Neuronal stem cell (in vitro differentiated cells): ENCODE measurements at regions not wholly inside any gene's neighbourhood (a gene's known extent, or its start where the extent isn't known, plus 50 kb on each side); places are given as distances from the start of the nearest gene placed in this dataset.
A peak's percentile ranks its signal among the peaks of the same experiment; 100 is the strongest.

ENCODE experiments used
- DNase-seq: peaks from one replicate; pipeline ENCODE4 v3.0.0-alpha.2; 2013; ENCODE audit warnings: low spot score
- H2AFZ ChIP-seq: one replicate; pipeline ENCODE4 v1.6.1; 2013; ENCODE audit warnings: mild to moderate bottlenecking, low read length, inconsistent platforms
- H2AK5ac ChIP-seq: 2 replicates; pipeline ENCODE4 v1.6.1; 2013; ENCODE audit warnings: low read depth, mild to moderate bottlenecking, inconsistent platforms, low read length, moderate library complexity, mixed read lengths
- H2BK120ac ChIP-seq: 2 replicates; pipeline ENCODE4 v1.6.1; 2013; ENCODE audit warnings: low read depth, mild to moderate bottlenecking, inconsistent platforms, low read length, moderate library complexity, mixed read lengths
- H2BK12ac ChIP-seq: one replicate; pipeline ENCODE4 v1.6.1; 2013; ENCODE audit warnings: low read length, inconsistent platforms
- H2BK15ac ChIP-seq: 2 replicates; pipeline ENCODE4 v1.6.1; 2013; ENCODE audit warnings: mild to moderate bottlenecking, low read length, inconsistent platforms, mixed read lengths
- H2BK5ac ChIP-seq: one replicate; pipeline ENCODE4 v1.6.1; 2013; ENCODE audit warnings: inconsistent platforms, mild to moderate bottlenecking, low read length, moderate library complexity
- H3K14ac ChIP-seq: one replicate; pipeline ENCODE4 v1.6.1; 2013; ENCODE audit warnings: low read length, inconsistent platforms
- H3K18ac ChIP-seq: 2 replicates; pipeline ENCODE4 v1.6.1; 2013; ENCODE audit warnings: low read length, inconsistent platforms
- H3K23ac ChIP-seq: 2 replicates; pipeline ENCODE4 v1.6.1; 2013; ENCODE audit warnings: low read depth, mild to moderate bottlenecking, mixed read lengths, low read length, inconsistent platforms; ENCODE audit not compliant: poor library complexity
- H3K27ac ChIP-seq: replicated peaks from 3 replicates; pipeline ENCODE4 v1.5.1; 2013; ENCODE audit warnings: low read length, inconsistent platforms
- H3K27me3 ChIP-seq, 3 experiments: 2 replicates each; pipeline ENCODE4 v1.6.1; 2013; ENCODE audit warnings: low read length in 3 of 3, mild to moderate bottlenecking in 2 of 3, inconsistent platforms in 1 of 3, low read depth in 1 of 3, mixed read lengths in 1 of 3, moderate library complexity in 1 of 3; ENCODE audit not compliant: control insufficient read depth in 3 of 3, insufficient read depth in 3 of 3
- H3K36me3 ChIP-seq, 2 donors: replicated peaks in 1 of 2; 2 replicates each; pipeline ENCODE4 v1.6.1; 2013; ENCODE audit warnings: low read length in 2 of 2; ENCODE audit not compliant: control insufficient read depth in 2 of 2, insufficient read depth in 2 of 2
- H3K4ac ChIP-seq: 2 replicates; pipeline ENCODE4 v1.6.1; 2013; ENCODE audit warnings: inconsistent platforms, mild to moderate bottlenecking, low read length, moderate library complexity
- H3K4me1 ChIP-seq, 2 donors: 1 replicate in 1 of 2; 2 replicates in 1 of 2; pipeline ENCODE4 v1.6.1; 2013; ENCODE audit warnings: low read length in 2 of 2, low read depth in 1 of 2; ENCODE audit not compliant: control insufficient read depth in 2 of 2, insufficient read depth in 1 of 2
- H3K4me2 ChIP-seq: one replicate; pipeline ENCODE4 v1.6.1; 2013; ENCODE audit warnings: mild to moderate bottlenecking, low read length, inconsistent platforms; ENCODE audit not compliant: insufficient read depth, poor library complexity, severe bottlenecking
- H3K4me3 ChIP-seq, 2 donors: 2 replicates each; pipeline ENCODE4 v1.5.1; 2013; ENCODE audit warnings: low read length in 2 of 2, mild to moderate bottlenecking in 2 of 2, inconsistent platforms in 1 of 2, moderate library complexity in 1 of 2
- H3K79me1 ChIP-seq: one replicate; pipeline ENCODE4 v1.6.1; 2013; ENCODE audit warnings: low read depth, mild to moderate bottlenecking, inconsistent platforms, low read length, moderate library complexity
- H3K9ac ChIP-seq: one replicate; pipeline ENCODE4 v1.6.1; 2013; ENCODE audit warnings: mild to moderate bottlenecking, low read depth, low read length, inconsistent platforms; ENCODE audit not compliant: poor library complexity
- H3K9me3 ChIP-seq, 2 donors: replicated peaks in 1 of 2; 2 replicates each; pipeline versions ENCODE3 to v1.6.1; 2013; ENCODE audit warnings: low read length in 2 of 2, mild to moderate bottlenecking in 2 of 2, inconsistent platforms in 1 of 2, low read depth in 1 of 2, mixed read lengths in 1 of 2, moderate library complexity in 1 of 2; ENCODE audit not compliant: control insufficient read depth in 2 of 2, insufficient read depth in 1 of 2
- H4K8ac ChIP-seq: one replicate; pipeline ENCODE4 v1.6.1; 2013; ENCODE audit warnings: low read depth, mild to moderate bottlenecking, inconsistent platforms, low read length, moderate library complexity
- H4K91ac ChIP-seq: one replicate; pipeline ENCODE4 v1.6.1; 2013; ENCODE audit warnings: low read length, low read depth, mild to moderate bottlenecking, inconsistent platforms; ENCODE audit not compliant: poor library complexity
- WGBS, 2 donors: extraction: QIAGEN DNeasy Blood & Tissue Kit; methylation state at CpG; one replicate each; pipeline ENCODE4 v1.1.7; 2013; ENCODE audit warnings: missing lambda C conversion rate in 2 of 2, mixed read lengths in 1 of 2; ENCODE audit not compliant: insufficient read length in 2 of 2, insufficient replicate concordance in 1 of 2; ENCODE audit errors: extremely low coverage in 2 of 2; 5-methylcytosine and 5-hydroxymethylcytosine counted together

DNA sequence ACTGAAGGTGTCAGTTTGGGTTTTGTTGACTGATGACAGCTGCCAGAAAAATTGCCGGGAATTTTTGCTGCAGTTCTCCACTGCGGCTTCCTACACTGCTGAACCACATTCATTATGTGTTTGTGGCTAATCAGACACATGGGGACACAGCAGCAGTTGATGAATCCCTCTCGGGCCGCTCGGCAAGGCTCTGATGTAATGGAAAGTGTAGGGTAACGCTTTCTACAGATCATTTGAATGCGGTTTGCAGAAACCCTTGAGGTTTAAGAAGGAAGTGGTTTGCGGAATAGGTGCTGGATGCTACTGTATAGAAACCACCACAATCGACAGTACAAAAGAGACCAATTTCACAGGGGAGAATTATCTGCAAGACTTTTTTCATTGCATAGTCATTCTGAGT, 138.7 kb upstream of the SASH1 start:
- Histone ChIP-seq H3K36me3 (no peaks in the 10 kb centered on the region), H2BK12ac (no peak overlapping the region), H3K23ac (no peak overlapping the region), H4K91ac (no peak overlapping the region), H3K9me3 (no peaks in the 10 kb centered on the region), H2BK15ac (no peak overlapping the region), H3K4ac (no peak overlapping the region), H3K4me3 (no peak overlapping the region), H2BK5ac (no peak overlapping the region), H3K18ac (no peak overlapping the region), H2AK5ac (no peak overlapping the region), H2BK120ac (no peak overlapping the region), H3K4me1 (no peaks in the 10 kb centered on the region), H2AFZ (no peak overlapping the region), H4K8ac (no peak overlapping the region), H3K9ac (no peak overlapping the region), H3K27ac (no peak overlapping the region), H3K27me3 (peaks cover 0 to 22% (median 0%) of the 10 kb centered on the region in 3 experiments), H3K79me1 (no peaks in the 10 kb centered on the region), H3K4me2 (no peak overlapping the region), H3K14ac (no peak overlapping the region)
- WGBS, 2 donors: no CpG with 5 or more reads among the region's 9 CpGs
- no peak for DNase-seq

DNA sequence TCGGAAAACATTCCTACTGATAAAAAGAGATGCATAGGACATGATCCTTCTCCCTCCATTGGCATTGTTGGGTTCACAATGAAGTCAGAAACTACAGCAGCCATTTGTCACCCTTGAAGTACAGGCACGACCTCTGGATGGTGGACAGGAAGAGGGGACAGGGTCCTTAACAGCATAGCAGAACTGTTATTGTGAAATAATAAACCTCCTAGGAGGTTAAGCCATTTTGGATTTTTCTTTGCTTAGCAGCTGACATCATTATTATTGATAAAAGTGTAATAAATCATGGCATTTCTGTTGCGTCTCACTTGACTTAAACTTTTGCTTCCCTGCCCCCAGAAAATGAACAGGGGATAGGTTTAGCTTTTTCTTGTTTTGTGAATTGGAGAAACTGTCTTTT, 134.3 kb upstream of the SASH1 start:
- Histone ChIP-seq H2BK12ac (no peak overlapping the region), H3K4me3 (no peak overlapping the region), H2BK5ac (no peak overlapping the region), H3K4me2 (no peak overlapping the region), H3K14ac (no peak overlapping the region), H2AK5ac (no peak overlapping the region), H3K18ac (no peak overlapping the region), H3K36me3 (no peaks in the 10 kb centered on the region), H3K9ac (no peak overlapping the region), H2BK120ac (no peak overlapping the region), H2BK15ac (no peak overlapping the region), H3K27ac (no peak overlapping the region), H3K27me3 (peaks cover 0 to 21% (median 0%) of the 10 kb centered on the region in 3 experiments), H3K9me3 (no peaks in the 10 kb centered on the region), H4K91ac (no peak overlapping the region), H3K23ac (no peak overlapping the region), H3K4me1 (peaks cover 0 to 2% of the 10 kb centered on the region in 2 donors), H3K4ac (no peak overlapping the region), H2AFZ (no peak overlapping the region), H3K79me1 (no peaks in the 10 kb centered on the region), H4K8ac (no peak overlapping the region)
- WGBS, 2 donors: no CpG with 5 or more reads among the region's 3 CpGs
- DNase-seq: no peak

DNA sequence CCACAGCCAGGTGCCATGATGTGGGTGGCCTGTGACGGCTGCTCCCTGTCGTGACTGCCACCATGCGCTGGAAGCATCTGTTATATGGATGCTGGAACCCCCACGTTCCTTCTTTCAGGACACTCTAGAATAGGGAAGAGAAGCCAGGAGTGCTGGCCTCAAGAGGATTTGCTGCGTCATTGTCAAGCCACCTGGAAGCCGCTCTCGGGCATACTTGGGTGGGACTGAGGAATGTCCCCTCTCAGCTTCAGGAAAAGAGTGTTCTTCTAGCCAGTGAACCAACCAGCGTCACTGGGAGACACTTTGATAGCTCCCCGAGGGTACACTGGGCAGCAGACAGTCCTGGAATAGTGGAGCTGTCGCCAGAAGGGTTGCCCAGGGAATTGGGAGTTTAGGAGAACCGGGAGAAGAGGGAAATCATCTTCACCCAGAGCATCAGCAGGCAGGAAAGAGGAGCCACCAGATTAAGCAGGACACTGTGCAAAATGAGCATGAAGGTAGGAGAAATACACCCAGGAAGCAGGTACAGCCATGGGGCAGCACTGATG, 130.8 kb upstream of the SASH1 start:
- H2AK5ac ChIP-seq: no peak overlapping the region
- H2BK120ac ChIP-seq: no peak overlapping the region
- H2BK15ac ChIP-seq: no peak overlapping the region
- H2AFZ ChIP-seq: no peak overlapping the region
- H3K27me3 ChIP-seq: peaks cover 0 to 16% (median 0%) of the 10 kb centered on the region in 3 experiments
- no peak overlapping the region for H3K9ac ChIP-seq
- H4K8ac ChIP-seq: no peak overlapping the region
- H3K4me2 ChIP-seq: no peak overlapping the region
- WGBS, 2 donors: no CpG with 5 or more reads among the region's 11 CpGs
- no peak overlapping the region for H2BK5ac ChIP-seq
- H3K27ac ChIP-seq: no peak overlapping the region
- H2BK12ac ChIP-seq: no peak overlapping the region
- no peak overlapping the region for H3K14ac ChIP-seq
- H3K23ac ChIP-seq: peak overlapping the region; percentile 25
- H3K4me3 ChIP-seq: no peak overlapping the region
- no peaks in the 10 kb centered on the region for H3K9me3 ChIP-seq
- H3K4ac ChIP-seq: no peak overlapping the region
- H3K36me3 ChIP-seq: no peaks in the 10 kb centered on the region
- no peak overlapping the region for H3K18ac ChIP-seq
- no peaks in the 10 kb centered on the region for H3K79me1 ChIP-seq
- DNase-seq: no peak
- H3K4me1 ChIP-seq: peaks cover 0 to 2% of the 10 kb centered on the region in 2 donors
- no peak overlapping the region for H4K91ac ChIP-seq

DNA sequence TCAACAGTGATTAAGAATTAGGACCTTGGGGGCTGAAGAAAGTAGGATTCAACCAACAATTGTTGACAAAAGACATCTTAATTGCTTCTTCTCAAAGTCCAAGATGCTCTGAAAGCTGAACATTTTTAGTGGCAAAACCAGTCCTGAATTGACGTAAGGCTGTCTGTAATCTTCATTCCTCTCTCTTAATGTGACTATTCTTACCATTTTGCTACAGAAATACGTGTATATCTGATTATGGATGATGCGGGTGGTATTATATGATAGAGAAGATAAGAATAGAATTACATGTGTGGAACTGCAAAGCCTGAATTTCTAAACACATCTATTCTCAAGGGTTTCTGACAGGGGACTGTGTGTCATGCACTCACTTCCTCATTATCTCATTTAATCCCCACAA, 130.3 kb upstream of the SASH1 start:
- Histone ChIP-seq H2AK5ac (no peak overlapping the region), H3K4me2 (no peak overlapping the region), H2AFZ (no peak overlapping the region), H3K18ac (no peak overlapping the region), H2BK120ac (no peak overlapping the region), H3K4me1 (peaks cover 0 to 2% of the 10 kb centered on the region in 2 donors), H3K27me3 (peaks cover 0 to 16% (median 0%) of the 10 kb centered on the region in 3 experiments), H3K9ac (no peak overlapping the region), H3K36me3 (no peaks in the 10 kb centered on the region), H4K8ac (no peak overlapping the region), H2BK5ac (no peak overlapping the region), H3K79me1 (no peaks in the 10 kb centered on the region), H3K23ac (no peak overlapping the region), H3K9me3 (no peaks in the 10 kb centered on the region), H2BK12ac (no peak overlapping the region), H3K4me3 (no peak overlapping the region), H2BK15ac (no peak overlapping the region), H3K4ac (no peak overlapping the region), H4K91ac (no peak overlapping the region), H3K14ac (no peak overlapping the region), H3K27ac (no peak overlapping the region)
- no peak for DNase-seq
- WGBS, 2 donors: no CpG with 5 or more reads among the region's 3 CpGs
